C4-2B (cell line): ENCODE measurements at regions not wholly inside any gene's neighbourhood (a gene's known extent, or its start where the extent isn't known, plus 50 kb on each side); places are given as distances from the start of the nearest gene placed in this dataset.

ENCODE experiments used
- H3K27ac ChIP-seq: fragments of 450-650 bp; 2 replicates; pipeline ENCODE4 v1.5.1; 2017
- ZFX ChIP-seq: fragments of 450-650 bp; IDR thresholded peaks from 2 replicates; pipeline ENCODE4 v1.6.1; 2017
- TF ChIP-seq, protein P1 (sequence below): fragments of 450-650 bp; conservative IDR thresholded peaks from 2 replicates; pipeline ENCODE4 v1.5.1; 2017; ENCODE audit warnings: mild to moderate bottlenecking

DNA sequence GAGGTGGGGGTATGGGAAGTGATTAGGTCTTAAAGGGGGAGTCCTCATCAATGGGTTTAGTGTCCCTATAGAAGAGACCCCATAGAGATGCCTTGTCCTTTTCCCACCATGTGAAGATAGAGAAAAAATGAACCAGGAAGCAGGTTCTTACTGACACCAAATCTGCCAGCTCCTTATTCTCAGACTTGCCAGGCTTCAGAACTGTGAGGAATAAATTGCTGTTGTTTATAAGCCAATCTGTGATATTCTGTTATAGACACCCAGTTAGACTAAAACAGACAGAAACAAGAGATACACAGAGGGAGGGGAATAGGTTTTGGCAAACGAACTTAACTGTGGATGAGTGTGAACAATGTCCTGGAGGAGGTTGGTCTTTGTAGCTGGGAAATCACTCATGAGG is 381.4 kb downstream of the ADRA2A start:
- H3K27ac ChIP-seq, result no peak overlapping the region
- TF ChIP-seq ZFX, result no peak
- TF ChIP-seq, protein P1, sequence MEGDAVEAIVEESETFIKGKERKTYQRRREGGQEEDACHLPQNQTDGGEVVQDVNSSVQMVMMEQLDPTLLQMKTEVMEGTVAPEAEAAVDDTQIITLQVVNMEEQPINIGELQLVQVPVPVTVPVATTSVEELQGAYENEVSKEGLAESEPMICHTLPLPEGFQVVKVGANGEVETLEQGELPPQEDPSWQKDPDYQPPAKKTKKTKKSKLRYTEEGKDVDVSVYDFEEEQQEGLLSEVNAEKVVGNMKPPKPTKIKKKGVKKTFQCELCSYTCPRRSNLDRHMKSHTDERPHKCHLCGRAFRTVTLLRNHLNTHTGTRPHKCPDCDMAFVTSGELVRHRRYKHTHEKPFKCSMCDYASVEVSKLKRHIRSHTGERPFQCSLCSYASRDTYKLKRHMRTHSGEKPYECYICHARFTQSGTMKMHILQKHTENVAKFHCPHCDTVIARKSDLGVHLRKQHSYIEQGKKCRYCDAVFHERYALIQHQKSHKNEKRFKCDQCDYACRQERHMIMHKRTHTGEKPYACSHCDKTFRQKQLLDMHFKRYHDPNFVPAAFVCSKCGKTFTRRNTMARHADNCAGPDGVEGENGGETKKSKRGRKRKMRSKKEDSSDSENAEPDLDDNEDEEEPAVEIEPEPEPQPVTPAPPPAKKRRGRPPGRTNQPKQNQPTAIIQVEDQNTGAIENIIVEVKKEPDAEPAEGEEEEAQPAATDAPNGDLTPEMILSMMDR, result no peak

GRCh38 chr10:111459967-111460366 is 383.1 kb downstream of the ADRA2A start:
- H3K27ac ChIP-seq, result no peak overlapping the region
- TF ChIP-seq ZFX, result no peak
- TF ChIP-seq, protein P1, result no peak

DNA sequence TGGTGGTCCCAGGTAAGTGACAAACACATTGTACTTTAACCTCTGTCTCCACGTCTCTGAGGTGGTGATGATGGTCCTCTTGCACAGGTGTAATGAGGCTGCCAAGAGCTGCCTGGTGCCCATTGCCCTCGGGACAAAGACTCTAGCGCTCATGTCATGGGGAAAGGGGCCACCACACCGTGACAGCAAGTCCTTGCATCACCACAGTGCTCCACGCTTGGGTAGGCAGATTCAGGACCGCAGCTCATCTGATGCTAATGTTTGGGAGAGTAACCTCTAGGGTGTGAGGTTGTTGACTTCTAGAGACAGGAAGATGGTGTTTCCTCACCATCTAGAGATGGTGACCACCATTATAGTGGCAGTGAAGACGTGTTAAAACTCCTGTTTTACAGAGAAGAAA is 395.6 kb downstream of the ADRA2A start:
- no peak for TF ChIP-seq ZFX
- TF ChIP-seq, protein P1, result no peak
- H3K27ac ChIP-seq, result no peak overlapping the region

DNA sequence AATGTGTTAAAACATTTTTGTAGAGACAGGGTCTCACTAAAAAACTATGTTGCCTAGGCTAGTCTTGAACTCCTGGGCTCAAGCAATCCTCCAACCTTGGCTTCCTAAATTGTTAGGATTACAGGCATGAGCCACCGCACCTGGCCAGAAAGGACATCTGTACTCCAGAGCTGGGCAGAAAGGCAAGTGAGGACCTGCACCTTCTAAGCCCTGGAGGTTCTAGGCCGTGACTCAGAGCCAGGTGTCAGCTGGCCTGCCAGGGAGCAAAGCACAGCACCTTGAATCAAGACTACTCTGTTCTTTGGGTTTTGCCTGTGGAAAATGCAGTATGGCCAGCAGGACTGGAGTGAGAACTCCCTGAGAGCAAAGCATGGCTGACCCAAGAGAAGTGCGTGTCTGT is 396.5 kb downstream of the ADRA2A start:
- TF ChIP-seq, protein P1, result no peak
- TF ChIP-seq ZFX, result no peak
- H3K27ac ChIP-seq, result no peak overlapping the region

DNA sequence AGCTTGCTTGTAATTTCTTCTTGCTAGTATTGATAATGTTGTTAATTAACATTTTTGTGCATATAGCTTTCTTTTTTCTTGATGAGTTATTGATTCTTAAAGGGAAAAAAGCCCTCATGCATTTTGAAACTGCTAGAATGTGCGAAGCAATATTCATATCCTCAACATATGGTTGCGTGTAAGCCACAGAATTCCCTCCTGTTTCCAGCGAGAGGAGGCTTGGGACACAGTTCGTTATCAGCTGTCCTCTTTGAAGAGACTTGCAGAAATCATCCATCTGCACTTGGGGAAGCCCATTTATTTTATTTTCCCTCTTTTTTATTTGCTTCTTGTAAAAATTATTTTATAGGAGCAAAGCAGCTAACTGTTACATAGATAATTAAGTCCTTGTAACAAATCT is 398.0 kb downstream of the ADRA2A start:
- H3K27ac ChIP-seq, result no peak overlapping the region
- TF ChIP-seq, protein P1, result no peak
- no peak for TF ChIP-seq ZFX

GRCh38 chr10:111475720-111476119 is 398.9 kb downstream of the ADRA2A start:
- no peak overlapping the region for H3K27ac ChIP-seq
- TF ChIP-seq, protein P1, result no peak
- no peak for TF ChIP-seq ZFX

GRCh38 chr10:111478651-111479050 is 401.8 kb downstream of the ADRA2A start:
- H3K27ac ChIP-seq, result no peak overlapping the region
- TF ChIP-seq, protein P1, result no peak
- TF ChIP-seq ZFX, result no peak
